Embryonic facial prominence (tissue), 1 donor: ENCODE measurements at regions not wholly inside any gene's neighbourhood (a gene's known extent, or its start where the extent isn't known, plus 50 kb on each side); places are given as distances from the start of the nearest gene placed in this dataset.

ENCODE experiments used
- DNase-seq: peaks from one replicate; pipeline ENCODE4 v3.0.0-alpha.2; 2016; ENCODE audit errors: extremely low spot score

- DNase-seq: no peak
Observed at GRCh38 chr11:91243630-91244029, 981.0 kb upstream of the FAT3 start.

- DNase-seq: no peak
Observed at GRCh38 chr11:91243051-91243450, 981.6 kb upstream of the FAT3 start.

- DNase-seq: no peak
Observed at GRCh38 chr11:91241226-91241625, 983.4 kb upstream of the FAT3 start.

DNA sequence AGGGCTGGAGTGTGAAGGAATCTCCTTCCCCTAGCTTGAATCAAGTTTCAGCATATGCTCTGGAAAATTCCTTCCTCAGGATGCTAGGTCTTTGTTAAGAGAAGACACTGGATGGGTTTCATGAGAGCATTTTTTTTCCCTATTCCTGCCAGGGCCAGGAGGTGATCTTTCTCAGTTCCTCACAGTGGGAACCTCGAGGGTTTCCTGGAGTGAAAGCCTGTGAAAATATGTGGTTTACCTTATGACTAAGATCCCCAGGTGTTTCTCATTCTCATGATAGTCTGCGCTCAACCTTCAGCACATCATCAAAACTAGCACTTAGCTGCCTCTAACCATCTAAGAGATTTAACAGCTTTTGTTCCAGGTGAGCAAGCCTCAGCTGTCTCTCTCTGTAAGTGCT lies 985.3 kb upstream of the FAT3 start:
- DNase-seq: no peak

DNA sequence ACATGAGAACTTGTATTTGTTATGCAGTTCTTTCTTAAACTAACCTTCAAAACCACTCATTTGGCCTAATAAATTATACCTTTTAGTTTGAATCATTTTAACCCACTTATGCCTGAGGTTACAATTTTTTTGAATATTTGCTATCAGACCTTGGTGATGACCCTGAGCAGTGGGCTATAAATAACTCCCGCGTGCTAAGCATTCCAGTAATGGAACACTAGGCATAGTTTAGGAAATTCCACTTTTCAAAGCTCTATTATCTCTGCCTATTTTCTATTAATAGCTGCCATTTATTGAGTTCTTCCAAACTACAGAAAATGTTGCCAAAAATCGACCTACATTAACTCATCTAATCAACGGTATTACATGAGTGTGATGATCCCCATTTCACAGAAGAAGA lies 993.4 kb upstream of the FAT3 start:
- DNase-seq: no peak

DNA sequence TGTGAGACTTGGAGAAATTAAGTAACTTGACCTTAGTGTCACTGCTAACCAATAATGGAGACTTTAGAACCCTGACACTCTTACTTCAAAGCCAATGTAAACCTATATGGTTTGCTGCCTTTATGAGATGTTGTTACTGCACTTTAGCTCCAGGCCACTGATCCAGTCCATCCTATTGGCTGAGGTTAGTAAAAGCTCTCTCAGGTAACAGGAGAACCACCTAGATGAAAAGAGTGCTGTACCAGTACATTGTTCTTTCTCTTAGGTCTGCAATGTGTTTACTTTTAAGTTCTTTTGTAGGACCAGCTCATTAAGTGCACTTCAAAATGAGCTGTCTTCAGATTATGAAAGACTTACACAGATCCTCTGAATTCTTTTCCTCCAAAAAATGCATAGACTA lies 994.0 kb upstream of the FAT3 start:
- DNase-seq: no peak

- no peak for DNase-seq
Observed at GRCh38 chr11:91222830-91223229, 1000.0 kb upstream of the CHORDC1 start.

DNA sequence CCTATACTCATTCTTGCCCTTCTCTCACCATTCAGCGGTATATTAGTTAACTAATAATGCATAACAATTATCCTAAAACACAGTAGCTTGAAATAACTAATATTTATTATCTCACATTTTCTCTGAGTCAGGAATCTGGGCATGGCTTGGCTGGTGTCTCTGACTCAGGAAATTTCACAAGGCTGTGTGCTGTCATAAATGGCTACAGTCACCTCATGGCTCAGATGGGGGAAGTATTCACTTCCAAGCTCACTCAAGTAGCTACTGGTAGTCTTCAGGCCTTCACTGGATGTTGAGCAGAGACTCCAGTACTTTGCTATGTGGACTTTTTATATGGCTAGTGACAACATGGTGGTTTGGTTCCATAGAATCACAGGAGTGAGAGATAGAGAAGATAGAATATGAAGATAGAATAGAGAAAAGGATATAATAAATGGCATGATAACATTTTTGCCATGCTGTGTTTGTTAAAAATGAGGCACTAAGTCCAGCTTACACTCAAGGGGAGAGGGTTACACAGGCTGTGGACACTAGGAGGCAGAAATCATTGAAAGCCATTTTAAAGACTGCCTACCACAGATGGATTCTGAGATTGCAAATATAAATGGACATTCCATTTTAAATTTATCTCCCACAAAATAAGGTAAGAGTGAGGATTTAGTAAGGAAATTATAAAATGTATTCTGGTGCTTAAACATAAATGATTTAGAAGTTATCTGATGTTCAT lies 997.8 kb upstream of the CHORDC1 start:
- DNase-seq: no peak

DNA sequence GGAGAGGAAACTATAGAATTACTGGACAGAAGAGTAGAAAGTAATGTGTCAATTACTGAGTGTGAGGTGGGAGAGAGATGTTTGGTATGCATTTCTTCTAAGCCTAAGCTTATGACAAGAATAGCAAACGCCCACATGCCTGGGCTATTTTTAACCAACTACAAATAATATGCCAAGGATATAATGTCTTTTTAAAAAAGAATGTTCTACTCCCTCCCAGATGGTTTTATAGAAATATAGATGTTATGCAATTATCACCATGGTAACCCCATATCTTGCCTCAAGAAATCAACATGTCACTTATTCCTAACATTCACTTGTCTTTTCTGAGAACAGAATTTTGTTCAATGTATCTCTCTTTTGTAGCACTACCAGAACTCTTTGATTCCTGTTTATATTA lies 996.7 kb upstream of the CHORDC1 start:
- DNase-seq: peak; percentile 22

DNA sequence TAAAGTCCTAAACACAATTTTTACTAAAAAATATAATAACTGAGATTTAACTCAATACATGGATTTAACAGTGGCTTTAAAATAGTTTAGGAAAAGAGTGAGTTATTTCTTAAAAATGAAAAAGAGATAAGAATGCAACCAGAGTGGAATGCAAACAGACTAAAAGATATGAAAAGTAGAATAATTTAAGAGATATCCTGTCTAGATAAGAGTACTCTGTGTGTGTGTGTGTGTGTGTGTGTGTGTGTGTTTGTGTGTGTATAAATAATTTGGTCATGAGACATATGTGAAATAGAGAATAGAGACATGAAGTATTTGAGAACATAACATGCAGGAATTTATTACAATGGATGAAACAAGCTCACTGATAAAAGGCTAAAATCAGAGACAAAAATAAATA lies 986.9 kb upstream of the CHORDC1 start:
- DNase-seq: no peak

DNA sequence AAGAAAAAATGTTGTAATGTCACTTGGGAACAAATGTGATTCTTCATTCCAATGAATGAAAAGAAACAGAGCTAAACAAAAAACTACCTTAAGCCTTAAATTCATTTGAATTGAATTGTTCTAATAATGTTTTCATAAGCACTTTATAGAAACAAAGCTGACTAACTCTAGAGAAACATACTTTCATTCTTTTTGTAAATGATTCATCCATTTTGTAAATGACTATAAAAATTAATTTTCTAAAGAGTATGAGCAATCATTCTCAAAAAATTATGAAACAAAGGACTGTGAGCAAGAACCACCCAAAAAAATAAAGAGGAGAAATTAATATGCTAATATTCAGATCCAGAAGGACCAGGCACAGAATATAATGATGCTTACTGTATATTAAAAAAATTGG lies 986.5 kb upstream of the CHORDC1 start:
- no peak for DNase-seq

DNA sequence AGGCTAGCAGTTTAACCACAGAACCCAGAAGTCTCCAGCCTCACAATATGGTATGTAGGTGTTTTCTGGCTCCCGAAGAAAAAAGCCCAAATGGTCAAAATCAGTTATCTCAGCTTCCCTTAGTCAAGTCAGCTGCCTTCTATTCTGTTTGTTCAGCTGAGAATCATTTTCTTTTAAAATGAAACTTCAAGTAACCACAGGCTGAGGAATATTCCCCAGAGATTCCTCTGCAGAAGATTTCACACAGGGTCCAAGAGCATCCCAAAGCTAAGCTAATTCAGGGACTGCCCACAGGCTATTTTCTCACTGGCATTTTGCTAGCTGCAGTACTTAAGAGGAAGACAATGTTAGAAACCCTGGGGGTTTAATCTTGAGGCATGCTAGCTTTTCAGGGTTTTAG lies 977.0 kb upstream of the CHORDC1 start:
- DNase-seq: no peak

GRCh38 chr11:91194546-91194945 lies 971.7 kb upstream of the CHORDC1 start:
- no peak for DNase-seq

- DNase-seq: no peak
Observed at GRCh38 chr11:91188484-91188883, 965.6 kb upstream of the CHORDC1 start.

- no peak for DNase-seq
Observed at GRCh38 chr11:91187314-91187713, 964.5 kb upstream of the CHORDC1 start.

GRCh38 chr11:91178366-91178765 lies 955.5 kb upstream of the CHORDC1 start:
- no peak for DNase-seq

- no peak for DNase-seq
Observed at GRCh38 chr11:91174734-91175133, 951.9 kb upstream of the CHORDC1 start.

GRCh38 chr11:91174193-91174592 lies 951.3 kb upstream of the CHORDC1 start:
- DNase-seq: no peak

DNA sequence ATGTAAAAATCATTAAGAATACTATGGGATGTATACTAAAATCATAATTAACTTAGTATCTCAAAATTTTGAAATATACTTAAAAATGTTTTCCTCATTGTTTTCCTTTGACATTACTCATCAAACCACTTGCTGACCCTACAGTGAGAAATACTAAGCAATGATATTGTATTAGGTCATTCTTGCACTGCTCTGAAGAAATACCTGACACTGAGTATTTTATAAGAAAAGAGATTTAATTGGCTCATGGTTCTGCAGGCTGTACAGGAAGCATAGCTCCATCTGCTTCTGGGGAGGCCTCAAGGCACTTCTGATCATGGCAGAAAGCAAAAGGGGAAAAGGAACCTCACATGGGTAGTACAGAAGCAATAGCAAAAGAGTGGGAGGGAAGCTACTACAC lies 950.9 kb upstream of the CHORDC1 start:
- DNase-seq: no peak

DNA sequence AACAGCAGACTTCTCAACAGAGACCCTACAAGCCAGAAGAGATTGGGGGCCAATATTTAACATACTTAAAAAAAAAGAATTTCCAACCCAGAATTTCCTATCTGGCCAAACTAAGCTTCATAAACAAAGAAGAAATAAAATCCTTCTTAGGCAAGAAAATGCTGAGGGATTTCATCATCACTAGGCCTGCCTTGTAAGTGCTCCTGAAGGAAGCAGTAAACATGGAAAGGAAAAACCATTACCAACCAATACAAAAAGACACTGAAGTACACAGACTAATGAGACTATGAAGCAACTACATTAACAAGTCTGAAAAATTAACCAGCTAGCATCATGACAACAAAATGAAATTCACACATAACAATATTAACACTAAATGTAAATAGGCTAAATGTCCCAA lies 947.9 kb upstream of the CHORDC1 start:
- no peak for DNase-seq

GRCh38 chr11:91164452-91164822 lies 941.6 kb upstream of the CHORDC1 start:
- no peak for DNase-seq

- no peak for DNase-seq
Observed at GRCh38 chr11:91163619-91164451, 941.0 kb upstream of the CHORDC1 start.

DNA sequence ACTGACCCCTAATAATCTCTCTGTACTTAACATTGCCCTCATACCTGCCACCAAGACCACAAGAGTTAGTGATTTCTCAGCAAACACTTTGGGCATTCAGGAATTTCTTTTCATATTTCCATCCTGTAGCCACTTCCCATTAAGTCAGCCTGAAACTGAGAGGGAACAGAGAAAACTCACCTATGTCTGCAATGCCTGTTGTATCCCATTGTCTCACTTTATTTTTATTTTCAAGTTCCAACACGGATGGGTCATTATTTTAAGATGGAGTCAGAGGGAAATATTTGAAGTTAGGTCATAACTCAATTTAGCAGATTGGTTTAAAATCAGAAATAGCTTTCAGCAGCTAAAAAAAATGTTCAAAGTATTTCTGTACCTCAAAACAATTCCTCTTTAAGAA lies 937.8 kb upstream of the CHORDC1 start:
- no peak for DNase-seq
